C4-2B (cell line): ENCODE measurements at regions not wholly inside any gene's neighbourhood (a gene's known extent, or its start where the extent isn't known, plus 50 kb on each side); places are given as distances from the start of the nearest gene placed in this dataset.

Experiments
- H3K27ac ChIP-seq: fragments of 450-650 bp; 2 replicates; pipeline ENCODE4 v1.5.1; 2017
- CTCF ChIP-seq: fragments of 450-650 bp; conservative IDR thresholded peaks from 2 replicates; pipeline ENCODE4 v1.5.1; 2017; ENCODE audit warnings: mild to moderate bottlenecking
- ZFX ChIP-seq: fragments of 450-650 bp; IDR thresholded peaks from 2 replicates; pipeline ENCODE4 v1.6.1; 2017

- TF ChIP-seq CTCF (no peak), ZFX (no peak)
- H3K27ac ChIP-seq = no peak overlapping the region; the same call in 1 of the 2 replicates
Measured at GRCh38 chr17:72175787-72176515, 55.1 kb downstream of the SOX9 start.

DNA sequence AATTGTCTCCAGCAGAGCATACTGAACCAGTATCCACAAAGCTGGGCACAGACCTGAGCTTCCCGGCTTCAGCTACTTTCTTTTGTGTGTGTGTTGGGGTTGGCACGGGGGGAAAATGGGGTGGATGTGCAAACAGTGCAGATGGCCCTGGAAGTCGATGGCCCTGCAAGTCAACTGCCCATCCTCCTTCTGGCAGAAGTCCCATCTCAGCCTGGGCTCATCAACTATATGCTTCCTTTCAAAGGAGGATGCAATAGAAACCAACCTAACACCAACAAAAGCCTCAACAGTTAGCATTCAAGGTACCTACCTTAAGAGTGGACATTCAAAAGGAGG, 55.7 kb downstream of the SOX9 start:
- no peak for TF ChIP-seq ZFX
- no peak for TF ChIP-seq CTCF
- H3K27ac ChIP-seq = no peak overlapping the region

DNA sequence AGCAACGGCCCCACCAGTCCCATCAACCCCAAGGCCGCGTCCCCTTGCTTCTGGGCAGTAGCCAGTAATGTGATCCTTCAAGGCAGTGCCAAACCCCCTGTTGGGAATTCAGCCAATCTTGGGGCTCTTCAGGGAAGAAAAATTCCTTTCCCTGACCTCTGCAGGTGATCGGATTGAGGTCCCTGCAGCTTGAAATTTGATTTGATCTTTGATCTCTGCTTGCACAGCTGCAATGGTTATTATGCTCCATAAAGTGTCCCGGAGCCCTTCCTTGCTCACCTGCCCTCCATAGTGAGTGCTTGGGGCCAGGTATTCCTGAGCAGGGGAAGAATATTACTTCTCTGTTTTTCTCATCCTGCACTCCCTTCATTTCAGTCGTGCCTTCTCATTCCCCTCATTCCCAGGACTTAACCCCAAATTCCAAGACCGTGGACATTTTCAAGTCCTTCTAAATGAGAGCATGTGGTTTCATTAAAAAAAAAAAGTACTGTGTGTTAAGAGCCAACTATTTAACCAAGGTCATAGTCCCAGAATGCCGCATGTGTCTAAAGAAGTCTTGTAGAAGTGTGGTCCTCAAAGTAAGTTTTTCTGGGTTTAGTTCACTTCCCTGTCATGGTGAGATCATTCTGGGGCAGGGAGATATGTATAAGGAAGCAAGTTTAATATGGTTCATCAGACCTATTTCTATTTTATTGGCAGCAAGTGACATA, 56.3 kb downstream of the SOX9 start:
- H3K27ac ChIP-seq = no peak overlapping the region
- TF ChIP-seq ZFX = no peak
- TF ChIP-seq CTCF = no peak

GRCh38 chr17:72177738-72178137, 56.9 kb downstream of the SOX9 start:
- no peak overlapping the region for H3K27ac ChIP-seq
- TF ChIP-seq CTCF (no peak), ZFX (no peak)

DNA sequence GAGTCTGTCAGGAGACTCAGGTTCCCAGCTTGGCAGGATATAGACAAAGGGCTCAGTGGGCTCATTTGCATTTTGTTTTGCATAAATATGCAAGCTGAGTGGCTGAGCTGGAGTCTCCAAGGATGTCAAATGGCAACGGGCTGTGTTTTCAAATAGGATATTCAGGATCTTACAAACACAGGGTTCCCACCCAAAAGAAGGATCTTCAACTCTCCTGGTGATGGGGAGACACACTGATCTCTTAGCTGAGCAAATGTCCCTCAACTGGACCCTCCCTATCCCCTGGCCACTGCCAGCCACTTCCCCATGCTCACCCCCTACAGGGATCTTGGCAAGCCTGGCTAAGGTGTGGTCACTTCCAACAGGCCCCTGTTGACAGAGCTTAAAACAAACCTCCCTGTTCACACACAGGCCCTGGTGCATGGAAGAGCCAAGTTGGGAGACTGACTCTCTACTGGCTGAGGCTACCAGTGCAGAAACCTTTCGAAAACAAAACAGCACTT, 61.6 kb downstream of the SOX9 start:
- TF ChIP-seq ZFX = no peak
- TF ChIP-seq CTCF = no peak
- peak overlapping the region; percentile 77 for H3K27ac ChIP-seq

- H3K27ac ChIP-seq = peak overlapping the region; percentile 77
- TF ChIP-seq ZFX (no peak), CTCF (no peak)
Measured at GRCh38 chr17:72183194-72183685, 62.4 kb downstream of the SOX9 start.

DNA sequence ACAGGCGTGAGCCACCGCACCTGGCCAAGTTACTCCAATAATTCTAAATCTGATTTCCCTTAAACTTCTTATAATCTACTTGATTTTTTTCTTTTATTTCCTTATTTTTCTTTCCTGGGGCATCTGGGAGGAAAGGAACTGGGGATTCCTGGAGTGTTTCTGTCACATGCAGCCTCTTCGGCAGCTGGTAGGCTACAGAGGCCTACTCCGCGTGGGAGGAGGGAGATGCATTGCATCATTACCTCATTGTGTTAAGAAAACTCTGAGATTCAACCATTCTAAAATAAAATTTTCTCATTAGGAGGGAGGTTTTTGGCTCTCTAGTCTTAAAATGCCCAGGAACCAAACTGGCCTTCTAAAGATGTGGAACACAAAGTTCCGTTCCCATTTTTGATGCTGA, 64.0 kb downstream of the SOX9 start:
- TF ChIP-seq ZFX = no peak
- no peak overlapping the region for H3K27ac ChIP-seq
